BJ (cell line): ENCODE measurements at regions not wholly inside any gene's neighbourhood (a gene's known extent, or its start where the extent isn't known, plus 50 kb on each side); places are given as distances from the start of the nearest gene placed in this dataset.

Experiments
- CTCF ChIA-PET: fragments of 350-600 bp; formaldehyde crosslinking; extraction: SDS; loops from one replicate; lab custom pipeline; 2021; ENCODE audit warnings: antibody characterized with exemption, inconsistent platforms; lab: Yijun Ruan, JAX
- POLR2A ChIA-PET: fragments of 300-600 bp; sonication (Branson Sonifier 250); formaldehyde crosslinking; extraction: SDS; loops from one replicate; lab custom pipeline; 2021; ENCODE audit warnings: antibody characterized with exemption; lab: Charles Lee
- DNase-seq: peaks from one replicate; pipeline ENCODE4 v3.0.0-alpha.2; 2011; ENCODE audit warnings: low read depth
- H3K27me3 ChIP-seq: 2 replicates; pipeline ENCODE4 v1.6.0; 2011; ENCODE audit warnings: low read length; ENCODE audit not compliant: control insufficient read depth, insufficient read depth
- H3K36me3 ChIP-seq: 2 replicates; pipeline ENCODE4 v1.5.1; 2011; ENCODE audit warnings: low read length; ENCODE audit not compliant: control insufficient read depth, insufficient read depth
- H3K4me3 ChIP-seq: 2 replicates; pipeline ENCODE4 v1.5.1; 2011; ENCODE audit warnings: low read depth, mild to moderate bottlenecking, control low read depth, low read length
- TF ChIP-seq, protein P1 (sequence below): IDR thresholded peaks from 2 replicates; pipeline ENCODE4 v1.5.1; 2011; ENCODE audit warnings: low read depth, mild to moderate bottlenecking, control low read depth, inconsistent platforms, low read length, moderate library complexity; ENCODE audit not compliant: insufficient read depth

GRCh38 chr10:110447886-110448285 lies 49.8 kb upstream of the DUSP5 start:
- ChIA-PET CTCF (interaction anchor here (0.7 kb wide), 1 partner anchor 9 kb away, joined by 3 read pairs; no protein-coding TSS in a partner anchor), POLR2A (interaction anchor here (0.5 kb wide), 1 partner anchor 48 kb away, joined by 4 read pairs; no protein-coding TSS in a partner anchor)
- Histone ChIP-seq H3K36me3 (no peaks in the 10 kb centered on the region), H3K27me3 (no peaks in the 10 kb centered on the region), H3K4me3 (no peak overlapping the region)
- no peak for DNase-seq
- TF ChIP-seq, protein P1, sequence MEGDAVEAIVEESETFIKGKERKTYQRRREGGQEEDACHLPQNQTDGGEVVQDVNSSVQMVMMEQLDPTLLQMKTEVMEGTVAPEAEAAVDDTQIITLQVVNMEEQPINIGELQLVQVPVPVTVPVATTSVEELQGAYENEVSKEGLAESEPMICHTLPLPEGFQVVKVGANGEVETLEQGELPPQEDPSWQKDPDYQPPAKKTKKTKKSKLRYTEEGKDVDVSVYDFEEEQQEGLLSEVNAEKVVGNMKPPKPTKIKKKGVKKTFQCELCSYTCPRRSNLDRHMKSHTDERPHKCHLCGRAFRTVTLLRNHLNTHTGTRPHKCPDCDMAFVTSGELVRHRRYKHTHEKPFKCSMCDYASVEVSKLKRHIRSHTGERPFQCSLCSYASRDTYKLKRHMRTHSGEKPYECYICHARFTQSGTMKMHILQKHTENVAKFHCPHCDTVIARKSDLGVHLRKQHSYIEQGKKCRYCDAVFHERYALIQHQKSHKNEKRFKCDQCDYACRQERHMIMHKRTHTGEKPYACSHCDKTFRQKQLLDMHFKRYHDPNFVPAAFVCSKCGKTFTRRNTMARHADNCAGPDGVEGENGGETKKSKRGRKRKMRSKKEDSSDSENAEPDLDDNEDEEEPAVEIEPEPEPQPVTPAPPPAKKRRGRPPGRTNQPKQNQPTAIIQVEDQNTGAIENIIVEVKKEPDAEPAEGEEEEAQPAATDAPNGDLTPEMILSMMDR, result no peak
